H1 (cell line): ENCODE measurements at regions not wholly inside any gene's neighbourhood (a gene's known extent, or its start where the extent isn't known, plus 50 kb on each side); places are given as distances from the start of the nearest gene placed in this dataset.

Experiments used
- CTCF ChIP-seq, 3 experiments: IDR thresholded peaks; 1 replicate in 2 of 3; 2 replicates in 1 of 3; pipeline versions ENCODE4 v1.5.1 to v1.6.1; 2011; ENCODE audit warnings: low read length in 3 of 3, mild to moderate bottlenecking in 3 of 3, inconsistent platforms in 2 of 3, low read depth in 1 of 3, moderate library complexity in 1 of 3; ENCODE audit not compliant: insufficient read depth in 1 of 3; ENCODE audit errors: control extremely low read depth in 1 of 3
- EZH2 ChIP-seq: fragments of 200-600 bp; sonication (generic); IDR thresholded peaks from 2 replicates; pipeline ENCODE4 v1.7.1; 2012; ENCODE audit warnings: low read depth, mild to moderate bottlenecking, moderate library complexity, low read length, inconsistent platforms; ENCODE audit not compliant: severe bottlenecking
- JUN ChIP-seq: IDR thresholded peaks from 2 replicates; pipeline ENCODE4 v1.6.1; 2011; ENCODE audit warnings: low read depth, mild to moderate bottlenecking, improper control_type of control experiment, low read length
- MAFK ChIP-seq: IDR thresholded peaks from 2 replicates; pipeline ENCODE4 v1.6.1; 2012; ENCODE audit warnings: low read depth, mild to moderate bottlenecking, improper control_type of control experiment, low read length
- POLR2A ChIP-seq, 2 experiments: IDR thresholded peaks; 1 replicate in 1 of 2; 2 replicates in 1 of 2; pipeline ENCODE4 v1.6.1; 2011; ENCODE audit warnings: low read depth in 2 of 2, low read length in 2 of 2, mild to moderate bottlenecking in 2 of 2; ENCODE audit errors: control extremely low read depth in 1 of 2
- RAD21 ChIP-seq, 2 experiments: IDR thresholded peaks in 1 of 2; conservative IDR thresholded peaks in 1 of 2; 2 replicates each; pipeline ENCODE4 v1.6.1; 2011; ENCODE audit warnings: low read depth in 2 of 2, low read length in 2 of 2, improper control_type of control experiment in 1 of 2, inconsistent platforms in 1 of 2, mild to moderate bottlenecking in 1 of 2, moderate library complexity in 1 of 2
- TF ChIP-seq, protein P1 (sequence below): IDR thresholded peaks from 2 replicates; pipeline ENCODE4 v1.6.1; 2011; ENCODE audit warnings: low read length, improper control_type of control experiment

GRCh38 chr5:56633950-56634349 lies 181.4 kb upstream of the MAP3K1 start:
- TF ChIP-seq RAD21 (IDR thresholded peaks at IDR 0.05 in 1 of 2, conservative IDR thresholded peaks at IDR 0.05 in 1 of 2; ENCODE audit: low read depth in 2 of 2, low read length in 2 of 2) (no peak), POLR2A (IDR thresholded peaks at IDR 0.05; ENCODE audit: control extremely low read depth in 1 of 2, low read depth in 2 of 2, low read length in 2 of 2) (no peak), CTCF (IDR thresholded peaks at IDR 0.05; ENCODE audit: control extremely low read depth in 1 of 3, insufficient read depth in 1 of 3, low read depth in 1 of 3, low read length in 3 of 3) (no peak), JUN (no peak), EZH2 (no peak), MAFK (no peak)
- TF ChIP-seq, protein P1, sequence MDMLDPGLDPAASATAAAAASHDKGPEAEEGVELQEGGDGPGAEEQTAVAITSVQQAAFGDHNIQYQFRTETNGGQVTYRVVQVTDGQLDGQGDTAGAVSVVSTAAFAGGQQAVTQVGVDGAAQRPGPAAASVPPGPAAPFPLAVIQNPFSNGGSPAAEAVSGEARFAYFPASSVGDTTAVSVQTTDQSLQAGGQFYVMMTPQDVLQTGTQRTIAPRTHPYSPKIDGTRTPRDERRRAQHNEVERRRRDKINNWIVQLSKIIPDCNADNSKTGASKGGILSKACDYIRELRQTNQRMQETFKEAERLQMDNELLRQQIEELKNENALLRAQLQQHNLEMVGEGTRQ = no peak
